ENCODE measurements at regions not wholly inside any gene's neighbourhood (a gene's known extent, or its start where the extent isn't known, plus 50 kb on each side); places are given as distances from the start of the nearest gene placed in this dataset.

- TF ChIP-seq CTCF (IDR thresholded peaks at IDR 0.05) (no peak), ZFX (IDR thresholded peaks at IDR 0.05; ENCODE audit: borderline replicate concordance) (no peak)
Observed at GRCh38 chr13:71030784-71031183, 836.2 kb downstream of the DACH1 start.
